ENCODE measurements at regions not wholly inside any gene's neighbourhood (a gene's known extent, or its start where the extent isn't known, plus 50 kb on each side); places are given as distances from the start of the nearest gene placed in this dataset.

DNA sequence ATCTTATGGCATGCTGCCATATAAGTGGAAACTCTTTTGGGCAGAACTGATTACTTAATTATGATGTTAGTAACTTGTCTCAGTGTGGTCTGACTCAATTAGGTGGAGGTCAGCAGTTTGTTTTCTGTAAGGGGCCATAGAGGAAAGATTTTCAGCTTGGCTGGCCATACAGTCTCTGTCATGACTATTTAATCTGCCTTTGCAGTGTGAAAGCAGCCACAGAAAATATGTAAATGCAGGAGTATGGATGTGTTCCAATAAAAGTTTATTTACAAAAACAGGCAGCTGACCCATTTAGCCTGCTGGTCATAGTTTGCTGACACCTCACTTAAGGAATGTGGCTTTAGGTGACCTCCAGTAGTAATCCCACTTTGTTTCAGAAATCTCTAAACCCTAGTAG is 700.7 kb downstream of the EPM2A start:
- TF ChIP-seq, protein P1, sequence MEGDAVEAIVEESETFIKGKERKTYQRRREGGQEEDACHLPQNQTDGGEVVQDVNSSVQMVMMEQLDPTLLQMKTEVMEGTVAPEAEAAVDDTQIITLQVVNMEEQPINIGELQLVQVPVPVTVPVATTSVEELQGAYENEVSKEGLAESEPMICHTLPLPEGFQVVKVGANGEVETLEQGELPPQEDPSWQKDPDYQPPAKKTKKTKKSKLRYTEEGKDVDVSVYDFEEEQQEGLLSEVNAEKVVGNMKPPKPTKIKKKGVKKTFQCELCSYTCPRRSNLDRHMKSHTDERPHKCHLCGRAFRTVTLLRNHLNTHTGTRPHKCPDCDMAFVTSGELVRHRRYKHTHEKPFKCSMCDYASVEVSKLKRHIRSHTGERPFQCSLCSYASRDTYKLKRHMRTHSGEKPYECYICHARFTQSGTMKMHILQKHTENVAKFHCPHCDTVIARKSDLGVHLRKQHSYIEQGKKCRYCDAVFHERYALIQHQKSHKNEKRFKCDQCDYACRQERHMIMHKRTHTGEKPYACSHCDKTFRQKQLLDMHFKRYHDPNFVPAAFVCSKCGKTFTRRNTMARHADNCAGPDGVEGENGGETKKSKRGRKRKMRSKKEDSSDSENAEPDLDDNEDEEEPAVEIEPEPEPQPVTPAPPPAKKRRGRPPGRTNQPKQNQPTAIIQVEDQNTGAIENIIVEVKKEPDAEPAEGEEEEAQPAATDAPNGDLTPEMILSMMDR (IDR thresholded peaks at IDR 0.05), result no peak
- TF ChIP-seq POLR2A (IDR thresholded peaks at IDR 0.05), result no peak
